ENCODE measurements at regions not wholly inside any gene's neighbourhood (a gene's known extent, or its start where the extent isn't known, plus 50 kb on each side); places are given as distances from the start of the nearest gene placed in this dataset.

DNA sequence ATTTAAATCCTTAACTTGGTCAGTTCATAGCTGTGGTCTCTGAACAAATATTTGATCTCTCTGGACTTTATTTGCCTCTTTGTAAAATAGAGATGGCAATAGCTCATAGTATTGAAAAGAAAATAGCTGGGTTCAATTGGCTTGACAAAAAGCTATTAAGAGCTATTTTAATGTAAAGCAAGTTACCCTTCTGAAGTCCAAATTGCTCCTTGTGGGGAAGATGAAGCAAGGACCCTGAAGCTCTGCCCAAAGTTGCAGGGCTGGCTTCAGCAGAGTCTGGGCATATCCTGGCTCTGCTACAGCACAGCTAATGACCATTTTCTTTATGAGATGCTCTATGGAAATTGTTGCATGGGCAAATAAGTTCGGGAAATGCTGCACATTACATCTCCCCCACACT is 484.5 kb downstream of the TDRD3 start:
- TF ChIP-seq EZH2phosphoT487 (IDR thresholded peaks at IDR 0.05; ENCODE audit: borderline replicate concordance, low read length) (no peak), CTCF (conservative IDR thresholded peaks at IDR 0.05; ENCODE audit: low read depth, low read length) (no peak)
